Effector memory CD8-positive, alpha-beta T cell (primary cell): ENCODE measurements at regions not wholly inside any gene's neighbourhood (a gene's known extent, or its start where the extent isn't known, plus 50 kb on each side); places are given as distances from the start of the nearest gene placed in this dataset.
"Not testable (repeated sequence)": the region's sequence is repeated elsewhere in the genome, so short reads cannot be mapped to it uniquely, and the experiment has no call there.

Experiments
- ATAC-seq: fragments of 150-1000 bp; cut with Tn5 transposase; replicated peaks from 2 replicates; pipeline ENCODE4 v1.10.0; 2021; ENCODE audit warnings: mild to moderate bottlenecking, moderate library complexity
- DNase-seq, 3 experiments: peaks; one replicate each; pipeline ENCODE4 v3.0.0; 2021
- H3K27ac Mint-ChIP-seq, 2 donors: one replicate each; pipeline ENCODE4 v1.8.0; 2022; ENCODE audit warnings: mild to moderate bottlenecking in 2 of 2, mixed read lengths in 2 of 2, moderate library complexity in 2 of 2
- H3K27me3 Mint-ChIP-seq, 2 donors: one replicate each; pipeline ENCODE4 v1.8.0; 2022; ENCODE audit warnings: mixed read lengths in 2 of 2
- H3K36me3 Mint-ChIP-seq: one replicate; pipeline ENCODE4 v1.8.0; 2022; ENCODE audit warnings: mild to moderate bottlenecking, moderate library complexity, mixed read lengths; ENCODE audit not compliant: insufficient read depth
- H3K4me1 Mint-ChIP-seq, 2 donors: one replicate each; pipeline ENCODE4 v1.8.0; 2022; ENCODE audit warnings: low read depth in 2 of 2, mixed read lengths in 2 of 2
- H3K4me3 Mint-ChIP-seq, 2 donors: one replicate each; pipeline ENCODE4 v1.8.0; 2022; ENCODE audit warnings: mild to moderate bottlenecking in 2 of 2, mixed read lengths in 2 of 2, moderate library complexity in 2 of 2
- H3K9me3 Mint-ChIP-seq, 2 donors: one replicate each; pipeline ENCODE4 v1.8.0; 2022; ENCODE audit warnings: mixed read lengths in 2 of 2

GRCh38 chr5:105998991-105999390 lies 1671.7 kb downstream of the EFNA5 start:
- not testable (repeated sequence) for H3K36me3 Mint-ChIP-seq, H3K4me3 Mint-ChIP-seq, DNase-seq, ATAC-seq, H3K4me1 Mint-ChIP-seq, H3K27me3 Mint-ChIP-seq, H3K27ac Mint-ChIP-seq
- H3K9me3 Mint-ChIP-seq: peaks cover 8 to 43% of the 10 kb centered on the region in 2 donors

- Mint-ChIP-seq H3K9me3 (peaks cover 5 to 8% of the 10 kb centered on the region in 2 donors), H3K4me1 (no peaks in the 10 kb centered on the region), H3K27me3 (no peaks in the 10 kb centered on the region), H3K27ac (no peak overlapping the region), H3K36me3 (no peaks in the 10 kb centered on the region), H3K4me3 (no peak overlapping the region)
- DNase-seq: no peak
- ATAC-seq: no peak
These were observed 1677.7 kb downstream of the EFNA5 start for GRCh38 chr5:105993027-105993426.

DNA sequence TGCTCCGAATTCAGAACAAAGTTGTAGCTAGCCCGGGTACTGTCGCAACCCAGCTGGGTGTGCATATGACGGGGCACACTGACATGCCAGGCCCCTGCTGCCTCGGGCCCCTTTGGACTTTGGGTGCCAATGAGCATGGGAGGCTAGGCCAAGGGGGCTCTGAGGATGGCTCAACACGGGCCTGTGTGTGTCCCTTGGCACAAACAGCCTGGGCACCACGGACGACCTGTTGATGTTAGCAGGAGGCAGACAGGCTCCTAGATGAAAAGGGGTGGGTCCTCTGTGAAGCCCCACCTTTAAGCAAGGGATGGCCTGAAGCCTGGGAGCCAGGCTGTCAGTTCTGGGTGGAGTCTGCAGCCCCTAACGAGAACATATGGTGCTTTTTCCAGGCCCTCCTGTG lies 1688.2 kb downstream of the EFNA5 start:
- Mint-ChIP-seq H3K36me3 (no peaks in the 10 kb centered on the region), H3K27ac (no peak overlapping the region), H3K4me1 (no peaks in the 10 kb centered on the region), H3K27me3 (no peaks in the 10 kb centered on the region), H3K4me3 (no peak overlapping the region), H3K9me3 (no peaks in the 10 kb centered on the region)
- DNase-seq (no peak), ATAC-seq (no peak)

- Mint-ChIP-seq H3K4me3 (no peak overlapping the region), H3K36me3 (no peaks in the 10 kb centered on the region), H3K4me1 (no peaks in the 10 kb centered on the region), H3K9me3 (peaks cover 0 to 3% of the 10 kb centered on the region in 2 donors), H3K27me3 (no peaks in the 10 kb centered on the region), H3K27ac (no peak overlapping the region)
- DNase-seq (no peak), ATAC-seq (no peak)
These were observed 1692.7 kb downstream of the EFNA5 start for GRCh38 chr5:105978011-105978410.

GRCh38 chr5:105977163-105977562 lies 1693.6 kb downstream of the EFNA5 start:
- no peaks in the 10 kb centered on the region for H3K27me3 Mint-ChIP-seq

GRCh38 chr5:105970919-105971318 lies 1699.8 kb downstream of the EFNA5 start:
- peaks cover 0 to 9% of the 10 kb centered on the region in 2 donors for H3K9me3 Mint-ChIP-seq
- ATAC-seq (no peak), DNase-seq (no peak)
- H3K36me3 Mint-ChIP-seq: no peaks in the 10 kb centered on the region
- no peaks in the 10 kb centered on the region for H3K27me3 Mint-ChIP-seq
- H3K27ac Mint-ChIP-seq: no peak overlapping the region
- H3K4me1 Mint-ChIP-seq: no peaks in the 10 kb centered on the region
- H3K4me3 Mint-ChIP-seq: no peak overlapping the region

More at GRCh38 chr5:105977163-105977562, 1693.6 kb downstream of the EFNA5 start:
- ATAC-seq (no peak), DNase-seq (no peak)
- Mint-ChIP-seq H3K36me3 (no peaks in the 10 kb centered on the region), H3K4me1 (no peaks in the 10 kb centered on the region), H3K4me3 (no peak overlapping the region), H3K27ac (no peak overlapping the region), H3K9me3 (peaks cover 0 to 3% of the 10 kb centered on the region in 2 donors)

- Mint-ChIP-seq H3K9me3 (peaks cover 0 to 9% of the 10 kb centered on the region in 2 donors), H3K4me3 (no peak overlapping the region), H3K27ac (no peak overlapping the region), H3K27me3 (no peaks in the 10 kb centered on the region), H3K36me3 (no peaks in the 10 kb centered on the region), H3K4me1 (no peaks in the 10 kb centered on the region)
- ATAC-seq (no peak), DNase-seq (no peak)
These were observed 1701.8 kb downstream of the EFNA5 start for GRCh38 chr5:105968981-105969380.

DNA sequence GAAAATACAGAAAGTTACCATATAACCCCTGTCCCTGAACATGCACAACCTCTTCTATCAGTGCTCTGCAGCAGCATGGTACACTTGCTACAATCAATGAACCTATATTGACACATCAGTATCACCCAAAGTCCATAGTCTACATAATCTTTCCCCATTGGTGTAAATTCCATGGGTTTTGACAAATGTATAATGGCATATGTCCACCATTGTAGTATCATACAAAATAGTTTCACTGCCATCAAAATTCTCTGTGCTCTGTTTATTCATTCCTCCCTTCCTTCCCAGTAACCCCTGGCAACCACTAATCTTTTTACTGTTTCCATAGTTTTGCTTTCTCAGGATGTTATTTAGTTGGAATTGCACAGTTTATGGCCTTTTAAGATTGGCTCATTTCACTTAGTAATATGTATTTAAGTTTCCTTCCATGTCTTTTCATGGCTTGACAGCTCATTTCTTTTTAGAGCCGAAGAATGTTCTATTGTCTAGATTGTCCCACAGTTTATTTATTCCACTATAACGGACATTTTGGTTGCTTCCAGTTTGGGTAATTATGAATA lies 1707.0 kb downstream of the EFNA5 start:
- Mint-ChIP-seq H3K27ac (no peak overlapping the region), H3K9me3 (peaks cover 0 to 2% of the 10 kb centered on the region in 2 donors), H3K36me3 (no peaks in the 10 kb centered on the region), H3K27me3 (no peaks in the 10 kb centered on the region), H3K4me3 (no peak overlapping the region), H3K4me1 (no peaks in the 10 kb centered on the region)
- ATAC-seq (no peak), DNase-seq (no peak)

GRCh38 chr5:105961572-105961971 lies 1709.2 kb downstream of the EFNA5 start:
- ATAC-seq: no peak
- H3K9me3 Mint-ChIP-seq: no peaks in the 10 kb centered on the region
- no peak overlapping the region for H3K4me3 Mint-ChIP-seq
- no peaks in the 10 kb centered on the region for H3K27me3 Mint-ChIP-seq
- no peak for DNase-seq
- H3K36me3 Mint-ChIP-seq: no peaks in the 10 kb centered on the region
- no peak overlapping the region for H3K27ac Mint-ChIP-seq
- H3K4me1 Mint-ChIP-seq: no peaks in the 10 kb centered on the region

GRCh38 chr5:105956456-105957196 lies 1714.1 kb downstream of the EFNA5 start:
- no peaks in the 10 kb centered on the region for H3K4me1 Mint-ChIP-seq
- DNase-seq (no peak), ATAC-seq (no peak)
- no peak overlapping the region for H3K4me3 Mint-ChIP-seq
- no peaks in the 10 kb centered on the region for H3K9me3 Mint-ChIP-seq
- H3K36me3 Mint-ChIP-seq: no peaks in the 10 kb centered on the region
- H3K27me3 Mint-ChIP-seq: no peaks in the 10 kb centered on the region
- no peak overlapping the region for H3K27ac Mint-ChIP-seq

DNA sequence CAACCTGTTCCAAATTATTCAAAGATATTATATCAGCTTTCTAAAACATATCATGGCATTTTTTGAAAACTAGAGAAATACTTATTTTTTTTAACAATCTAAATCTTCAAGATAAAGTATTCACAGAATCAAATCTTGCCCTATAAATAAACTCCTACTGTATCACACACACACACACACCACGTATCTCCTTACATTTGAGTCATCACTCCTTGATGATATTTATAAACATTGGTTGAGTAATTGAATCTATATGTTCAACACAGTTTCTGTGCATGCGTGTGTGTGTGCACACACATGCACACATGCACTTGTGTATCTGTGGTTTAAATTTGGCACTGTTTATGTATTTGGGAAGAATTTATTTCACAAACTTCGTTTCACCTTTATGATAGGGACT lies 1716.4 kb downstream of the EFNA5 start:
- H3K27me3 Mint-ChIP-seq: no peaks in the 10 kb centered on the region
- no peaks in the 10 kb centered on the region for H3K36me3 Mint-ChIP-seq
- H3K9me3 Mint-ChIP-seq: no peaks in the 10 kb centered on the region
- ATAC-seq (no peak), DNase-seq (no peak)
- no peak overlapping the region for H3K4me3 Mint-ChIP-seq
- no peaks in the 10 kb centered on the region for H3K4me1 Mint-ChIP-seq
- H3K27ac Mint-ChIP-seq: no peak overlapping the region

- no peaks in the 10 kb centered on the region for H3K9me3 Mint-ChIP-seq
- no peak overlapping the region for H3K4me3 Mint-ChIP-seq
- no peaks in the 10 kb centered on the region for H3K4me1 Mint-ChIP-seq
- H3K27me3 Mint-ChIP-seq: no peaks in the 10 kb centered on the region
- H3K36me3 Mint-ChIP-seq: no peaks in the 10 kb centered on the region
- H3K27ac Mint-ChIP-seq: no peak overlapping the region
- no peak for DNase-seq
- ATAC-seq: no peak
These were observed 1717.1 kb downstream of the EFNA5 start for GRCh38 chr5:105953616-105954015.

DNA sequence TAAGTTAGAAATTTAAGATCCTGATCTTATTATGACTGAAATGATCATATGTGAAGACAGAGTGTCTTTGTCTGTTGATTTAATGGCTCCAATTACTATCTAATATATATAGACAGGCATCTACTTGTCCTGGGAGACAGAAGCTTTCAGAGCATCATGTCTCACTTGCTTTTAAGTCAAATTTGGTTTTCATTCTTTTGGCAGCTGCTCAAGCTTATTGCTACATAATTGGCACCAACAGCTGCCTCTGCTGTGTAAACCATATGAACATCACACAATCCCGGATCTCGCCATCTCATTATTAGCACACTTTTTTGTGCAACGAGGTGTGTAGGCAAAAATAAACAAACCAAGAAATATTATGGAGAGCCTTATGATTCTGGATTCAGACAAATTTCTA lies 1717.9 kb downstream of the EFNA5 start:
- ATAC-seq (no peak), DNase-seq (no peak)
- Mint-ChIP-seq H3K36me3 (no peaks in the 10 kb centered on the region), H3K4me1 (no peaks in the 10 kb centered on the region), H3K9me3 (no peaks in the 10 kb centered on the region), H3K27me3 (no peaks in the 10 kb centered on the region), H3K4me3 (no peak overlapping the region), H3K27ac (no peak overlapping the region)

GRCh38 chr5:105947461-105947860 lies 1723.3 kb downstream of the EFNA5 start:
- H3K4me1 Mint-ChIP-seq: no peaks in the 10 kb centered on the region
- H3K4me3 Mint-ChIP-seq: no peak overlapping the region
- no peak overlapping the region for H3K27ac Mint-ChIP-seq
- H3K9me3 Mint-ChIP-seq: peaks cover 0 to 7% of the 10 kb centered on the region in 2 donors
- no peaks in the 10 kb centered on the region for H3K27me3 Mint-ChIP-seq
- DNase-seq (no peak), ATAC-seq (no peak)
- H3K36me3 Mint-ChIP-seq: no peaks in the 10 kb centered on the region
